ENCODE measurements at regions not wholly inside any gene's neighbourhood (a gene's known extent, or its start where the extent isn't known, plus 50 kb on each side); places are given as distances from the start of the nearest gene placed in this dataset.

GRCh38 chr5:148012801-148013200 lies 51.0 kb upstream of the SPINK5 start:
- DNase-seq = no peak

- DNase-seq = peak; percentile 65
Observed at GRCh38 chr5:148011398-148012137, 52.2 kb upstream of the SPINK5 start.

DNA sequence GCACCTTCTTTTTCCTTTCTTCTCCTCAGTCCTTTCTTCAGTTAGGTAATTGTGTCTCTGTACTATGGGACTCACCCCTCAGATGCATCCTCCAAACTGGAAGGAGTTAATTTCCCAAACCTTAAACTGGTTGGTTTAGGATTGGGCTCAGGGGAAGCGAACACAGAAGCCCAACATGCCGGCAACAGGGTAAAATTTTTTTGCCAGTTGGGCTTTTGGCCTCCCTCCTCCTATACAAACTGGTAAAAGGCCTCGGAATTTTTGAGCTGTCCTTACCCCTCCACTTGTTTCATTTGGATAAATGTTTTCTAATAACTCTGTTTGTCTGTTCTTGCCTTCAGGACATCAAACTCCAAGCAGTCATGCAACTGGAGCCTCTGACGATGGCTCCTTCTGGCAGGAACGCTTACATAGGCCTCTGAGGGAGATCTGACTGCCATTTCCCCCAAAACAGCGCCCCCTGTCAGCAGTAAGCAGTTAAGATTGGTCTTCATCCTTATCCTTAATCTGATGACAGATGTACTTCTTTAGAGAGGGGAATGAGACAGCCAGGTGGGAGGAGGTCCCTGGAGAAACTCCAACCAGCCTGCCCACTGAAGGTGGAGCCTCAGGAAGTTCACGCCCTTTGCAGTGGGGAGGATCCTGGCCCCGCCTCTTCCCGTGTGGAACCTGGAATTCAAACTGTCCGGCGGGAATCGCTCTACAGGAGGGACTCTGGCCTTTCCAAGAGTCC lies 57.8 kb upstream of the SPINK5 start:
- no peak for DNase-seq

- DNase-seq = no peak
Observed at GRCh38 chr5:148003226-148003625, 60.6 kb upstream of the SPINK5 start.

GRCh38 chr5:148002451-148002850 lies 61.3 kb upstream of the SPINK5 start:
- no peak for DNase-seq

- DNase-seq = no peak
Observed at GRCh38 chr5:148000036-148000435, 63.7 kb upstream of the SPINK5 start.

DNA sequence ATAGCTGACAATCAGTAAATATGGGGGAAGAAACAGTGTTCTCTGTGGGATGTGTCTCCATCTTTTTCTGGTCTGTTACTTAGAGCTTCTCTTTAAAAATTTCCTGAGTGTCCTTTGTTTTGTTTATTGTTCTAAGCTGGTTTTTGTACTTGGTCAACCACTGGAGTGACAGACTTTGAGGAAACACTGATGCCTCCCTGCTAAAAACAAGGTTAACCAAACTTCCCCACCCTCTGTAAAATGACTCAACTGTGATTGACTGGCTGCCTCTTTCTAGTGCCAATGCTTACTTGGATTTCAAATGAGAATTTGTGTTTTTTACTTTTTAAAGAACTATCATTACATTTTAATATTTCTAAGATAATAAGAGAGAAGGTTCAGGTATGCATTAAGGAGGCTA lies 65.1 kb upstream of the SPINK5 start:
- no peak for DNase-seq

DNA sequence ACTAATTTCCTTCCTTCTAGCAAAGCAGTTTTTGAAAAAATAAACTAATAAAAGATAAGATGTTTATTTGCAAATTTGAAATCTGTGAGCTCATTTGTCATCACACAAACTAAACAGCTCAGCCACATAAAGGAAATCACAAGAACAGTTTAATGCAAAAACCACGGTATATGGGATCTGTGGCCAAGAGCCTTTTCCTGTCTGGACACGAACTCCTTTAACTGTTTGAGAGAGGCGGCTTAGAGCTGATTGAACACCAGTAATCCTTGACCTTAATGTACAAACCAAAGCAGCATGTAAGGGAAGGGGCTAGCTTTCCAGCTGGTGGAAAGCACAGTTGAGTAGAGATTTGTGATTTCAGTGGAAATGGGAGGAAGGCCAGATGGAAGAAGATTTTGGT lies 66.3 kb upstream of the SPINK5 start:
- no peak for DNase-seq

- DNase-seq = no peak
Observed at GRCh38 chr5:147996379-147996778, 67.4 kb upstream of the SPINK5 start.

GRCh38 chr5:147995846-147996245 lies 67.9 kb upstream of the SPINK5 start:
- no peak for DNase-seq

GRCh38 chr5:147989994-147990393 lies 73.8 kb upstream of the SPINK5 start:
- no peak for DNase-seq

- DNase-seq = no peak
Observed at GRCh38 chr5:147989239-147989638, 74.5 kb upstream of the SPINK5 start.

DNA sequence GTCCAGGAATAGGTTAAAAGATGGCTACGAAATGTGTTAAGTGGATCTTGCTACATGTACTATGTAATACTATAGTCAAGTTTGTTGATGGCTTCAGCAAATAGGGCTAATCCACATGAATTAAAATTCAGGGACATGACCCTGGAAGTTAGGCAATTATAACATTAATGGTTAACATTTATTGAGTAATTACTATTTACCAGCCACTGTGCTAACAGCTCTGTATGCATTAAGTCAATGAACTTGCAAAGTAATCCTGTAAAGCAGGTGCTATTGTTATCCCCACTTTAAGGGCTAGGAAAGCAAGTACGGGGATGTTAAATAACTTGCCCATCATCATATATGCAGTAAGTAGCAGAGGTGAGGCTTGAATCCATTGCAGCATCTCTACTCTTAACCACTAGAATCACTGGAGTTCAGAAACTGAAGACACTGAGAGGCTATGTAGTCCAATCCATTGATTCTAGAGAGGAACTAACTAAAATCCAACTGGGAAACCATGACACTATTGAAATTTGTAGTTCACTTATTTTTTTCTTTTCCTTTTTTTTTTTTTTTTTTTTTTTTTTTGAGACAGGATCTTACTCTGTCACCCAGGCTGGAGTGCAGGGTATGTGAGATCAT lies 77.5 kb upstream of the SPINK5 start:
- no peak for DNase-seq

GRCh38 chr5:147985608-147986007 lies 78.2 kb upstream of the SPINK5 start:
- no peak for DNase-seq

DNA sequence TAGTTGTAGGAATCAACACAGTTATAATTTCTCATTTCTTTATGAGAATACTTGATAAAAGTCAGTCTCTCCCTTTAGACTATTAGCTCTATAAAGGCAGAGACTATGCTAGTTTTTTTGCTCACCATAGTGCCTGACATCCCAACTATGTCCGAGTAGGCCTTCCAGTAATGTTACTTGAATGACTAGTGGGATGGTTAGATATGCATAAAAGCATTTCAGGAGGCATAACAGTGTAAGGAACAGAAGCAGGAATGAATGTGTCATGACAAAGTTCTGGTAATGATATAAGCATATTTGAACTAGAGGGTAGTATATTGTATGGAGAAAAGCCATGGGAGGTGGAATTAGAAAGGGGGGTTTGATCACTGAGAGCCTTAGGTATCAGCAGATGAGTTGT lies 77.4 kb upstream of the C5orf46 start:
- DNase-seq = no peak

- no peak for DNase-seq
Observed at GRCh38 chr5:147981074-147981473, 74.7 kb upstream of the C5orf46 start.

DNA sequence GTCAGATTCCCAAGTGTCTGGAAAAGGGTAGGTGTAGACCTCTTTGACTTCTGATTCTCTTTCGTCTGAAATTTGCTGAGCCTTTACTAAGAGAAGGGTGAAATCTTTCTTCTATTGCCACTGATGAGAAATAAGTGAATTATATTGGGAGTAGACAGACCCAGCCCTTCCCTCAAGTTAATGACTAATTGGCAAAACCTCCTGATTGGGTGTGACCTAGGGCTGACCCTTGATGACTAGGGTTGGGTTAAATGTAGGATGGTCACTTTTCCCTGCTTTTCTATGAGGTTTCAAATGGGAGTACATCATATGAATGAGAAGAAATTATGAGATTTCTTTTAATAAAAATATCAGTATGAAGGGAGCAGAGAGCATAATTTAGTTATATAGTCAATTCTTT lies 73.4 kb upstream of the C5orf46 start:
- no peak for DNase-seq

GRCh38 chr5:147972076-147972840 lies 65.9 kb upstream of the C5orf46 start:
- no peak for DNase-seq

DNA sequence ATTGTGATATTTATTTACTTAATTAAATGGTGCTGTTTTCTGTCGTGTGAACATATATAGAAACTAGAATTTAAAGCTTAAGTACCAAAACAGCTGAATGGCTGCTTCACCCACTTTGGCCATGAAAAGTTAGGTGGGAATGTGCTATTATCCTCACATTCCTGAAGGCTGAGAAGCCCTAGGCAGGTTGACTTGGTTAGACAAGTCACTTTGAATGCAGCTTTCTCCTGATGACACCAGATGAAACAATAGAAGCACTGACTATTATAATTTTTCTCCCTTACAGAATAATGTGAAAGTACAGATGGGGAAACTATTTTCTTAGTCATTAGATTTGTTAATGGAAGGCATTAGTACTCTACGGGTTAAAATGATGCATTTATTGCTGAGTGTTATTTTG lies 65.1 kb upstream of the C5orf46 start:
- DNase-seq = peak; percentile 3

DNA sequence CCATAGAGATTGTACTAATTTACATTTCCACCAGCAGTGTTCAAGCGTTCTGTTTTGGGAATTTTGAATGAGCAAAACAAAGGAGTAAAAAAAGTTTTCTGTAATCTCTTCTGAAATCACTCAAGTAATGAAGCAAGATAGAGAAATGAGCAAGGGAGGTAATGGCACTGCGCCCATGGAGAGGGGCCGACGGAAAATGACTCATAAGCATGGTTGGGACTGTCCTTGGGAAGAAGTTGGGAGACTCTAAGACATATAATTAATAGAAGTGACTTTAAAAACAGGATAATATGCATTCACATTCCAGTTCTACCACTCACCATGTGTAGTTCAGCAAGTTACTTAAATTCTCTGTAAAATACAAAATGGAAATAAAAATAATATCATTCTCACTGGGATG lies 62.5 kb upstream of the C5orf46 start:
- DNase-seq = peak; percentile 3

DNA sequence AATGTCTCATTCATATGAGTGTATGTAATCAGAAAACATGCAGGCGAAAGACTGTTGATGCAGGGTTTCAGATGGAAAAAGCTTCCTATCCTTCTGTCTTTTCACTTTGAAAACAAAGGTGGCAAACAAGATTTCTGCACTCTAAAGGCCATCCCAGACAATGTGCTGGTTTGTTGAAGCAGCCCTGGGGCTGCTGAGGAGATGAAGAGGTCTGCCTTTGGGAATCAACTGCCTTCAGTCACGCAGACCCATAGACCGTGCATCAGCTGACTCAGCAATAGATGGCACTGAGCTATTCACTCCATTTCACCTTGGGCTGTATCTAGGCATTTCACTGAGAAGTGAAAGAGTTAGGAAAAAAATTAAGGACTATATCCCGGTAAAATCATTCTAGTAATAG lies 60.5 kb upstream of the C5orf46 start:
- DNase-seq = no peak

DNA sequence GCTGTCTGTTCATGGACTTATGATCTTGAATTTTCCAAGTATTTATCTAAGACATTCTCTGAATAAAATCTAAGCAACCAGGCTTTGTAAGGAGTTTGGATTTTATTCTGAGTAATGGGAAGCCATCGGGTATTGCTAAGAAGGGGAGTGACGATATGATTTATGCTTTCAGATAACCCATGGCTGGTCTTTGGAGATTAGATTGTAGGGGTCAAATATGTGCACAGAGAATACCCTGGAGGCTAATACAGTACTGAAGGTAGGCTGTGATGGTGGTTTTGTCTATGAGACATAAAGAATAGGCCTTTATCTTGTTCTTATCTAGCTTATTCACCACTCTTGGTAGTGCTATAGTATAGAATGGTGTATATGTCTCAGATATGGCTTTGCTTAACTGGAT lies 60.0 kb upstream of the C5orf46 start:
- no peak for DNase-seq

DNA sequence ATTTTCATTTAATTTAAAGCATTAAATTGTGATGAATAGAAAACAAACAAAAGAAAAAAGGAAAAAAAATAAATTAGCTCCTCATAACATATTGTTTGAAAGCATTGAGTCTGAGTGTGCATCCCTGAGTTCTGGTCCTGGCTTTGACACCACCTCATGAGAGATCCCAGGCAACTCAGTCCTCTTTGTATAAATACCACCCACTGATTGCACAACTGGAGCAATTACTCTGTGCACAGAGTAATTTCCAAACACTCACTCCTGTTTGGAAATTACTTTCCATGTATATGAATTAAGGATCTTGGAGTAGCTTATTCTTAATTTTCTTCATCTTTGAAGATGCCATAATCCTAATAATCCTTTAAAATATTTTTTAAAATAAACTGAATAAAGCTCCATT lies 59.4 kb upstream of the C5orf46 start:
- no peak for DNase-seq

Data from fibroblast of upper back skin (primary cell).